ENCODE measurements at regions not wholly inside any gene's neighbourhood (a gene's known extent, or its start where the extent isn't known, plus 50 kb on each side); places are given as distances from the start of the nearest gene placed in this dataset.

DNA sequence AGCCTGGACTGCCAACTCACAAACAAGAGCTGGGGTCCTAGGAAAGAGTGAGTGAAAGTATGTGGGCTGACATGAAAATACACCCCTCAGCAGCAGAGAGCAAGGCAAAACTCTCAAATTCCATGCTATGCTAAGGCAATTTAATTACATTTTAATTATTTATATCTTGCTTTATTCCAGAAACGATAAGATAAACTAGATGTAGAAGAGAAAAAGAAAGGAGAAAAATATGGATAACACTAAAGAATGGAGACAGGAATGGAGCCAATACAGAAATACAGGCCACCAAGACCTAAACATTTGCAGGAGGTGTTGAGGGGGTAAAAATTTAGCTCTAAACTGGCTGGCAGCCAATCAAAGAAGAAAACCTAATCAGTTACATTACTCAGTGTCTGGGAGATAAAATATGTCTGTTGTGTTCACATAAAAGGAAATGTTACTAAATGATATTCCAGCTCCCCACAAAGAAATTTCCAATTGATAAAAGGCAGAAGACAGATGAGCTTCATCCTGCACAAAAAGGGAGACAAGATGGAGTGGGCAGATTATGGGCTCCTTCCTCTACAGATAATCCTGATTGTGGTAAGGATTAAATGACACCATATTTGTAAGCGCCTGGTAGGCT, 223.5 kb upstream of the BLID start:
- H2BK120ac ChIP-seq (replicated peaks; ENCODE audit: low read depth, low read length) = no peak overlapping the region
- no peak overlapping the region for H3K18ac ChIP-seq (ENCODE audit: extremely low read depth, low read length)
- WGBS, 2 experiments (ENCODE audit: extremely low coverage in 1 of 2, insufficient coverage in 1 of 2, insufficient read length in 1 of 2, insufficient replicate concordance in 2 of 2, low coverage in 1 of 2, low lambda C conversion rate in 2 of 2, missing lambda C conversion rate in 1 of 2) = 86% methylated on average over 2 of the region's 2 CpGs; no CpG with 5 or more reads in 1 of the 2 experiments
- no peaks in the 10 kb centered on the region for H3K79me1 ChIP-seq (ENCODE audit: low read depth, low read length)
- no peak overlapping the region for H3K4me3 ChIP-seq (ENCODE audit: extremely low read depth in 1 of 4, insufficient read depth in 2 of 4, low read depth in 3 of 4, low read length in 4 of 4)
- no peaks in the 10 kb centered on the region for H3K36me3 ChIP-seq (ENCODE audit: control insufficient read depth in 2 of 4, insufficient read depth in 4 of 4, low read length in 3 of 4)
- H3K79me2 ChIP-seq (ENCODE audit: control insufficient read depth in 1 of 2, insufficient read depth in 2 of 2, low read length in 2 of 2) = no peaks in the 10 kb centered on the region
- H3K56ac ChIP-seq (replicated peaks; ENCODE audit: insufficient read length, low read depth, low read length) = no peak overlapping the region
- no peaks in the 10 kb centered on the region for H4K20me1 ChIP-seq (replicated peaks in 1 of 2; ENCODE audit: control insufficient read depth in 1 of 2, insufficient read depth in 2 of 2, low read length in 2 of 2)
- H4K8ac ChIP-seq (ENCODE audit: extremely low read depth, insufficient read depth, low read length) = no peak overlapping the region
- no peaks in the 10 kb centered on the region for H3K23me2 ChIP-seq (ENCODE audit: low read depth, low read length)
- H3K9me3 ChIP-seq (ENCODE audit: insufficient read depth in 2 of 2, low read depth in 1 of 2, low read length in 1 of 2) = no peaks in the 10 kb centered on the region
- FAIRE-seq (no peak), DNase-seq (ENCODE audit: low read depth in 1 of 2, low spot score in 2 of 2) (no peak)
- no peak overlapping the region for H2BK5ac ChIP-seq (ENCODE audit: low read depth, low read length)
- H3K4me1 ChIP-seq (replicated peaks in 1 of 4; ENCODE audit: control insufficient read depth in 3 of 4, insufficient read depth in 4 of 4, low read length in 3 of 4) = no peaks in the 10 kb centered on the region
- H4K5ac ChIP-seq (ENCODE audit: insufficient read length, low read depth, low read length) = no peak overlapping the region
- CTCF ChIA-PET (ENCODE audit: partially characterized antibody) = interaction anchor here (1.0 kb wide), 1 partner anchor 52 kb away, joined by 3 read pairs; no protein-coding TSS in a partner anchor
- no peaks in the 10 kb centered on the region; a peak in 2 of 7 replicates for H3K27me3 ChIP-seq (replicated peaks in 1 of 4; ENCODE audit: control insufficient read depth in 3 of 4, extremely low read depth in 1 of 4, insufficient read depth in 3 of 4, low read length in 3 of 4)
- H3K9ac ChIP-seq (replicated peaks in 1 of 4; ENCODE audit: extremely low read depth in 1 of 4, low read depth in 3 of 4, low read length in 3 of 4) = no peak overlapping the region
- H2AFZ ChIP-seq (ENCODE audit: low read length) = no peak overlapping the region
- no peak overlapping the region for H3K4ac ChIP-seq (replicated peaks; ENCODE audit: insufficient read length, low read depth, low read length)
- no peak overlapping the region for H3K4me2 ChIP-seq (ENCODE audit: insufficient read depth in 1 of 2, low read depth in 2 of 2, low read length in 2 of 2)
- H4K91ac ChIP-seq (replicated peaks; ENCODE audit: insufficient read length, low read length) = no peak overlapping the region
- H2BK20ac ChIP-seq (ENCODE audit: low read length) = no peak overlapping the region
- no peak overlapping the region for H2AK5ac ChIP-seq (ENCODE audit: low read depth, low read length)
- no peak overlapping the region for H3K14ac ChIP-seq (ENCODE audit: insufficient read length)
- no peak overlapping the region for H2BK15ac ChIP-seq (ENCODE audit: low read length)
- no peak overlapping the region for H3K23ac ChIP-seq (ENCODE audit: insufficient read length)
- no peak overlapping the region for H2BK12ac ChIP-seq (ENCODE audit: low read depth, low read length)
- no peak overlapping the region for H3K27ac ChIP-seq (ENCODE audit: low read depth, low read length)
- POLR2A ChIA-PET (ENCODE audit: partially characterized antibody) = no interaction called here

Measured in H1 (cell line).